Parathyroid adenoma (tissue), 2 donors: ENCODE measurements at regions not wholly inside any gene's neighbourhood (a gene's known extent, or its start where the extent isn't known, plus 50 kb on each side); places are given as distances from the start of the nearest gene placed in this dataset.
"Not testable (repeated sequence)": the region's sequence is repeated elsewhere in the genome, so short reads cannot be mapped to it uniquely, and the experiment has no call there.

ENCODE experiments used
- H2AFZ ChIP-seq: fragments of 300-600 bp; sonication (generic); one replicate; pipeline ENCODE4 v1.7.0; 2017; ENCODE audit warnings: antibody characterized with exemption, mild to moderate bottlenecking
- H3K27ac ChIP-seq: fragments of 300-600 bp; sonication (generic); one replicate; pipeline ENCODE4 v1.7.0; 2017
- H3K27me3 ChIP-seq: fragments of 300-600 bp; sonication (generic); one replicate; pipeline ENCODE4 v1.7.0; 2017; ENCODE audit warnings: low read length; ENCODE audit not compliant: control insufficient read depth, insufficient read depth
- H3K36me3 ChIP-seq: fragments of 300-600 bp; sonication (generic); one replicate; pipeline ENCODE4 v1.7.0; 2017; ENCODE audit warnings: low read length; ENCODE audit not compliant: control insufficient read depth, insufficient read depth
- H3K4me1 ChIP-seq: fragments of 300-600 bp; sonication (generic); one replicate; pipeline ENCODE4 v1.7.0; 2017; ENCODE audit warnings: control low read depth
- H3K4me2 ChIP-seq: fragments of 300-600 bp; sonication (generic); one replicate; pipeline ENCODE4 v1.7.0; 2017; ENCODE audit warnings: low read length
- H3K4me3 ChIP-seq: fragments of 300-600 bp; sonication (generic); one replicate; pipeline ENCODE4 v1.7.0; 2017; ENCODE audit warnings: low read depth, low read length
- H3K79me2 ChIP-seq: fragments of 300-600 bp; sonication (generic); one replicate; pipeline ENCODE4 v1.7.0; 2017; ENCODE audit warnings: control low read depth
- H3K9ac ChIP-seq: fragments of 300-600 bp; sonication (generic); one replicate; pipeline ENCODE4 v1.7.0; 2017; ENCODE audit warnings: mild to moderate bottlenecking
- H3K9me3 ChIP-seq: fragments of 300-600 bp; sonication (generic); one replicate; pipeline ENCODE4 v1.7.0; 2017; ENCODE audit warnings: low read length; ENCODE audit not compliant: control insufficient read depth
- TF ChIP-seq, protein P1 (sequence below): fragments of 300-600 bp; sonication (generic); IDR thresholded peaks from one replicate; pipeline ENCODE4 v1.7.0; 2017; ENCODE audit warnings: antibody characterized with exemption, mild to moderate bottlenecking
- donor health status: primary hyperparathyroidism.

DNA sequence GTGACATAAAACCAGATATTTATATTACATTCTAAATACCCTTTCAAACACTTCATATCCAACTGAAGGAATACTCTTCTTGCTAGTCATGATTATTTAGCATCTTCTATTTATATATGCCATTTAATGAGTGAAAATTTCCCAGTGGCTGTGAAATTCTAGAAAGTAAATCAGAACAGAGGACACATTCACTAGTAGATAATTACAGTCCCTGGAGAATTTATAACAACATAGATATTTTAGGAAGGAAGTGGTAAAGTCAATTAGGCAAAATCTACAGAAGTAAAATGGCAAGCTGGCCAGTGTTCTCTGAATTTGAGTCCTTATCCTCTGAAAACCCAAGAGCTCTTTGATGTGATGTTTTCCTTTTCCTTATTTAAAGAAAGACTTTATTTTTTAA lies 121.8 kb downstream of the PMAIP1 start:
- no peaks in the 10 kb centered on the region for H3K79me2 ChIP-seq
- no peak overlapping the region for H3K9ac ChIP-seq
- H3K9me3 ChIP-seq = no peaks in the 10 kb centered on the region
- no peaks in the 10 kb centered on the region for H3K27me3 ChIP-seq
- no peak overlapping the region for H2AFZ ChIP-seq
- H3K27ac ChIP-seq = no peak overlapping the region
- H3K36me3 ChIP-seq = no peaks in the 10 kb centered on the region
- H3K4me2 ChIP-seq = no peak overlapping the region
- H3K4me3 ChIP-seq = no peak overlapping the region
- no peaks in the 10 kb centered on the region for H3K4me1 ChIP-seq
- TF ChIP-seq, protein P1, sequence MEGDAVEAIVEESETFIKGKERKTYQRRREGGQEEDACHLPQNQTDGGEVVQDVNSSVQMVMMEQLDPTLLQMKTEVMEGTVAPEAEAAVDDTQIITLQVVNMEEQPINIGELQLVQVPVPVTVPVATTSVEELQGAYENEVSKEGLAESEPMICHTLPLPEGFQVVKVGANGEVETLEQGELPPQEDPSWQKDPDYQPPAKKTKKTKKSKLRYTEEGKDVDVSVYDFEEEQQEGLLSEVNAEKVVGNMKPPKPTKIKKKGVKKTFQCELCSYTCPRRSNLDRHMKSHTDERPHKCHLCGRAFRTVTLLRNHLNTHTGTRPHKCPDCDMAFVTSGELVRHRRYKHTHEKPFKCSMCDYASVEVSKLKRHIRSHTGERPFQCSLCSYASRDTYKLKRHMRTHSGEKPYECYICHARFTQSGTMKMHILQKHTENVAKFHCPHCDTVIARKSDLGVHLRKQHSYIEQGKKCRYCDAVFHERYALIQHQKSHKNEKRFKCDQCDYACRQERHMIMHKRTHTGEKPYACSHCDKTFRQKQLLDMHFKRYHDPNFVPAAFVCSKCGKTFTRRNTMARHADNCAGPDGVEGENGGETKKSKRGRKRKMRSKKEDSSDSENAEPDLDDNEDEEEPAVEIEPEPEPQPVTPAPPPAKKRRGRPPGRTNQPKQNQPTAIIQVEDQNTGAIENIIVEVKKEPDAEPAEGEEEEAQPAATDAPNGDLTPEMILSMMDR = no peak

DNA sequence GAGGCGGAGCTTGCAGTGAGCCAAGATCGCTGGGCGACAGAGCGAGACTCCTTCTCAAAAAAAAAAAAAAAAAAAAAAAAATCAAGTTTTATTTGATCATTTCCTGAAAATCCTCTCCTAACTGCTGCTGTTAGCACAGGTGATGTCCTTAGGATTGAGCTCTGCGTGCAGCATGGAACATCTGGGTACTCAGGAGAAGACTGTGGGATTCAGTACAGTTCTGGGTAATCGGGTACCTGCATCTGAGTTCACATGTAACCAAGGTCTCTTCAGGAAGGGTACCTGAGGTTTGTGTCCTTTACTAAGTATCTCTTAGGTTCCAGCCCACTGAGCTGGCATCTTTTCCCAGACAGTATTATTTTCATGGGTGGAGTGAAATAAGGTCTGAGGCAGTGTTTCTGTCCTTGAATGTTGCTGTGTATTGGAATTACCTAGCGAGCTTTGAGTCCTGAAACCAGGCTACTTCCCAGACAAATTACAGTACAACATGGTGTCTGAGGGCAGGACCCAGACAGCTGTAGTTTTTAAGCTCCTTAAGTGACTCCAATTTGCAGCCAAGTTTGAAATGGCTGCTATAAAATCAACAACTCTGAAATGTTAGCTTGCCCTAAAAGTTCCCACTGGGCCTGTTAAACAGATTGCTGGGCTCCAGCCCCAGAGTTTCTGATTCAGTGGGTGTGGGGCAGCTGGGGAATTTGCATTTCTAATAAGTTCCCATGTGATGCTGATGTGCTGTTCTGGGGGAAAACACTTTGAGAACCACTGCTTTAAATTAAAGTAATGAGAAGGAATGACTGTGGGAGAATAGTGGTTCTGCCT lies 120.5 kb downstream of the PMAIP1 start:
- H3K9me3 ChIP-seq = no peaks in the 10 kb centered on the region
- H3K36me3 ChIP-seq = no peaks in the 10 kb centered on the region
- H3K79me2 ChIP-seq = no peaks in the 10 kb centered on the region
- H2AFZ ChIP-seq = no peak overlapping the region
- no peak overlapping the region for H3K9ac ChIP-seq
- no peak overlapping the region for H3K4me2 ChIP-seq
- H3K4me3 ChIP-seq = no peak overlapping the region
- TF ChIP-seq, protein P1 = no peak
- H3K27me3 ChIP-seq = no peaks in the 10 kb centered on the region
- H3K4me1 ChIP-seq = no peaks in the 10 kb centered on the region
- no peak overlapping the region for H3K27ac ChIP-seq

DNA sequence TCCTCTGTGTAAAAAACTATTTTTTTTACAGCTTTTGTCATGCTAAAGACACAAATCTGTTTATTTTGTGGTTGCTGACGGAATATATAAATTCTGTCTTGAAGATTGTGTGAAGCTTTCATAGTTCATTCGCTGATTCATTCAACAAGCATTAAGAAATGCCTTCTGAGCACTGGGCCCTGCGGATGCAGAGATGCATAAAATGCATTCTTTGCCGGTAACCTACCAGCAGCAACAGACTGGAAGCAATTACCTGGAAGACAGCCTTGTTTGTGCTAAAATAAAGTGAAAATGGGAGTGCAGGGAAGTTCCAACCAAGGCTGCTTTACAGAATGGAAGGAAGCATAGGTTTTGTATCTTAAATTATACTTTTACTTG lies 119.7 kb downstream of the PMAIP1 start:
- TF ChIP-seq, protein P1 = no peak
- Histone ChIP-seq H2AFZ (no peak overlapping the region), H3K9ac (no peak overlapping the region), H3K4me2 (no peak overlapping the region), H3K9me3 (no peaks in the 10 kb centered on the region), H3K79me2 (no peaks in the 10 kb centered on the region), H3K27ac (no peak overlapping the region), H3K4me3 (no peak overlapping the region), H3K27me3 (no peaks in the 10 kb centered on the region), H3K36me3 (no peaks in the 10 kb centered on the region), H3K4me1 (no peaks in the 10 kb centered on the region)

DNA sequence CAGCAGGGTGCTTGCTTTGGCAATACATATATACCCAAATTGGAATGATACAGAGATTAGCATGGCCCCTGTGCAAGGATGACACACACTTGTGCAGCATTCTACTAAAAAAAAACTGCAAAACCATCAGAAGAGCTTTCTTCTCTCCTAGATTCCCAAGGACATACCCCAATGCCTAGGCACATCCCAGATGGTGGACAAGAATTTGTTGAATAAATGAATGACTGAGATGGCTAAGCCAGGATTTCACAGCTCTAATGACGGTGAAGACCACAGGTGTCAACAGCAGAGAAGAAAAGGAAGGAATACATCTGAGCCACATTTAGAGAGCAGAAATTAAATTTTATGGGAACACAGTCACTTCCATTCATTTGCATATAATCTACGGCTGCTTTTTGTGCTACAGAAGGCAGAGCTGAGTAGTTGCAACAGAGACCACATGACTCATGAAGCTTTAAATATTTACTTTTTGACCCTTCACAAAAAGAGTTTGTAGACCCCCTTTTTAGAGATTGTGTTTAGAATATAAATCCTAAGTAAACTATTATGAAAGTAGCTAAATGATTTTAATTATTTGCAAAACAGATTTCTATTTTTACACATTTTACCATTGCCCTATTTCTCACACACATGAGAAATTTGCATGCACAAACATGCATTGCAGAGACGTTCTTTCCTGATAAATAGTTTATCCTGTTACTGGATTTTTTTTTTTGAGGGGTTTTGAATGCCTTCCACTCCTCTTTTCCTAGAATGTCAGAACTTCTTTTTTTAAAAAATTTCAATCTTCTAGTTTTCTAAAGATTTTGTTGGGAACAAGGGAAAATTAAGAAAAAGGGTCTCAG lies 119.0 kb downstream of the PMAIP1 start:
- Histone ChIP-seq H3K9ac (no peak overlapping the region), H3K36me3 (no peaks in the 10 kb centered on the region)

DNA sequence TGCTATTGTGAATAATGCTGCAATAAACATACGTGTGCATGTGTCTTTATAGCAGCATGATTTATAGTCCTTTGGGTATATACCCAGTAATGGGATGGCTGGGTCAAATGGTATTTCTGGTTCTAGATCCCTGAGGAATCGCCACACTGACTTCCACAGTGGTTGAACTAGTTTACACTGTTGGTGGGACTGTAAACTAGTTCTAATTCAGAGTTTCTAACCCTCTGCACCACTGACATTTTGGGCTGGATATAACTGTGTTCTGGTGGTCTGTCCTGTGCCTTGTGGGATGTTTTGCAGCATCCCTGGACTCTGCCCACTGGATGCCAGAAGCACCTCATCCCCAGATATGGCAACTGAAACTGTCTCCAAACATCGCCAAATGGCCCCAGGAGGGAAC lies 118.3 kb downstream of the PMAIP1 start:
- H3K27ac ChIP-seq, H3K9ac ChIP-seq, H3K36me3 ChIP-seq, H3K27me3 ChIP-seq, H3K4me3 ChIP-seq, H3K4me1 ChIP-seq, H2AFZ ChIP-seq, H3K79me2 ChIP-seq, H3K9me3 ChIP-seq, H3K4me2 ChIP-seq: not testable (repeated sequence)

More for the DNA sequence above, 119.0 kb downstream of the PMAIP1 start:
- Histone ChIP-seq H3K4me1 (no peaks in the 10 kb centered on the region), H2AFZ (no peak overlapping the region), H3K4me3 (no peak overlapping the region), H3K27me3 (no peaks in the 10 kb centered on the region), H3K9me3 (no peaks in the 10 kb centered on the region), H3K27ac (no peak overlapping the region), H3K4me2 (no peak overlapping the region), H3K79me2 (no peaks in the 10 kb centered on the region)
- TF ChIP-seq, protein P1 = no peak
